ENCODE measurements at regions not wholly inside any gene's neighbourhood (a gene's known extent, or its start where the extent isn't known, plus 50 kb on each side); places are given as distances from the start of the nearest gene placed in this dataset.

DNA sequence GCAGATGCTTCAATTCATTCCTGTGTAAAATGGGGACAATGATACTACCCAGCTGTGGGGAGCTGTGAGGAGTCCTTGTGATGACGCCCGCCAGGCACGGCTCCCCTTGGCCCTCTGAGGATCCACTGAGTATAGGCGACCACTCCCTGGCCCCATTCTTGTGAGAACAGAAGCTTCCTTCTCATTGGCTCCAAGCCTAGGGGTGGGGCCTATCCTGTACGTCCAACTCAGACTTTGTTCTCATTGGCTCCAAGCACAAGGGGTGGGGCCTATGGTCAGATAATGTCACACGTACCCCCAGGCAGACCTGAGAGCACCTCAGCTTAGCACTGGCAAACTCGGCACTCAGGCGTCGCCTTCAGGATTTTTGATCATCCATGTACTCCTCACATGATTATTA, 232.9 kb upstream of the MVB12B start:
- TF ChIP-seq CEBPB (IDR thresholded peaks at IDR 0.05; ENCODE audit: low read depth, low read length), result no peak
- no peak for TF ChIP-seq PHF8 (conservative IDR thresholded peaks at IDR 0.05; ENCODE audit: low read depth, low read length)
- TF ChIP-seq EZH2 (IDR thresholded peaks at IDR 0.05; ENCODE audit: low read depth, low read length, severe bottlenecking), result no peak
- no peak for TF ChIP-seq EP300 (IDR thresholded peaks at IDR 0.05; ENCODE audit: borderline replicate concordance in 1 of 2, low read depth in 2 of 2, low read length in 2 of 2)
- TF ChIP-seq ASH2L (IDR thresholded peaks at IDR 0.05; ENCODE audit: low read length), result no peak
- TF ChIP-seq, protein P1, sequence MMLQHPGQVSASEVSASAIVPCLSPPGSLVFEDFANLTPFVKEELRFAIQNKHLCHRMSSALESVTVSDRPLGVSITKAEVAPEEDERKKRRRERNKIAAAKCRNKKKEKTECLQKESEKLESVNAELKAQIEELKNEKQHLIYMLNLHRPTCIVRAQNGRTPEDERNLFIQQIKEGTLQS (IDR thresholded peaks at IDR 0.05; ENCODE audit: insufficient read depth, low read depth, low read length), result no peak
- TF ChIP-seq, protein P2, sequence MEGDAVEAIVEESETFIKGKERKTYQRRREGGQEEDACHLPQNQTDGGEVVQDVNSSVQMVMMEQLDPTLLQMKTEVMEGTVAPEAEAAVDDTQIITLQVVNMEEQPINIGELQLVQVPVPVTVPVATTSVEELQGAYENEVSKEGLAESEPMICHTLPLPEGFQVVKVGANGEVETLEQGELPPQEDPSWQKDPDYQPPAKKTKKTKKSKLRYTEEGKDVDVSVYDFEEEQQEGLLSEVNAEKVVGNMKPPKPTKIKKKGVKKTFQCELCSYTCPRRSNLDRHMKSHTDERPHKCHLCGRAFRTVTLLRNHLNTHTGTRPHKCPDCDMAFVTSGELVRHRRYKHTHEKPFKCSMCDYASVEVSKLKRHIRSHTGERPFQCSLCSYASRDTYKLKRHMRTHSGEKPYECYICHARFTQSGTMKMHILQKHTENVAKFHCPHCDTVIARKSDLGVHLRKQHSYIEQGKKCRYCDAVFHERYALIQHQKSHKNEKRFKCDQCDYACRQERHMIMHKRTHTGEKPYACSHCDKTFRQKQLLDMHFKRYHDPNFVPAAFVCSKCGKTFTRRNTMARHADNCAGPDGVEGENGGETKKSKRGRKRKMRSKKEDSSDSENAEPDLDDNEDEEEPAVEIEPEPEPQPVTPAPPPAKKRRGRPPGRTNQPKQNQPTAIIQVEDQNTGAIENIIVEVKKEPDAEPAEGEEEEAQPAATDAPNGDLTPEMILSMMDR (IDR thresholded peaks at IDR 0.05; ENCODE audit: control extremely low read depth in 1 of 3, insufficient read depth in 1 of 3, low read depth in 1 of 3, low read length in 3 of 3), result no peak
- TF ChIP-seq KDM5A (IDR thresholded peaks at IDR 0.05; ENCODE audit: low read length), result no peak
- no peak for TF ChIP-seq POLR2A (IDR thresholded peaks at IDR 0.05; ENCODE audit: control extremely low read depth in 1 of 2, low read depth in 2 of 2, low read length in 2 of 2)
- no peak for TF ChIP-seq JUND (IDR thresholded peaks at IDR 0.05; ENCODE audit: low read length)
- TF ChIP-seq RNF2 (IDR thresholded peaks at IDR 0.05; ENCODE audit: borderline replicate concordance, low read depth, low read length, missing control alignments, poor library complexity, severe bottlenecking), result no peak
- TF ChIP-seq ZNF274 (IDR thresholded peaks at IDR 0.05; ENCODE audit: borderline replicate concordance, extremely low read depth, low read length), result no peak
